GM23248 (cell line): ENCODE measurements at regions not wholly inside any gene's neighbourhood (a gene's known extent, or its start where the extent isn't known, plus 50 kb on each side); places are given as distances from the start of the nearest gene placed in this dataset.

Source experiments
- EZH2 ChIP-seq: fragments of 200-600 bp; sonication (generic); IDR thresholded peaks from 2 replicates; pipeline ENCODE4 v1.6.1; 2018; ENCODE audit warnings: antibody characterized with exemption, mild to moderate bottlenecking; ENCODE audit not compliant: insufficient read depth, poor library complexity, severe bottlenecking
- EZH2phosphoT487 ChIP-seq: fragments of 200-600 bp; sonication (generic); IDR thresholded peaks from 2 replicates; pipeline ENCODE4 v1.6.1; 2018; ENCODE audit warnings: antibody characterized with exemption, moderate library complexity, mild to moderate bottlenecking, low read depth; ENCODE audit not compliant: insufficient read depth

- TF ChIP-seq EZH2phosphoT487 (no peak), EZH2 (no peak)
Measured at GRCh38 chr17:21500064-21500463, 123.9 kb downstream of the KCNJ12 start.
